IMR-90 (cell line): ENCODE measurements at regions not wholly inside any gene's neighbourhood (a gene's known extent, or its start where the extent isn't known, plus 50 kb on each side); places are given as distances from the start of the nearest gene placed in this dataset.

Experiments used
- BHLHE40 ChIP-seq: fragments of 150-350 bp; IDR thresholded peaks from 2 replicates; pipeline ENCODE4 v1.6.1; 2016; ENCODE audit warnings: mild to moderate bottlenecking, low read depth, low read length
- CEBPB ChIP-seq: IDR thresholded peaks from 2 replicates; pipeline ENCODE4 v1.6.1; 2012; ENCODE audit warnings: low read depth, low read length, improper control_type of control experiment
- CTCF ChIP-seq: conservative IDR thresholded peaks from 2 replicates; pipeline ENCODE4 v1.5.1; 2012; ENCODE audit warnings: mild to moderate bottlenecking, low read depth, low read length, improper control_type of control experiment
- MAFK ChIP-seq: IDR thresholded peaks from 2 replicates; pipeline ENCODE4 v1.6.1; 2012; ENCODE audit warnings: low read depth, low read length, improper control_type of control experiment
- POLR2A ChIP-seq: IDR thresholded peaks from 2 replicates; pipeline ENCODE4 v1.6.1; 2012; ENCODE audit warnings: mild to moderate bottlenecking, low read depth, low read length
- RFX5 ChIP-seq: IDR thresholded peaks from 2 replicates; pipeline ENCODE4 v1.8.0; 2012; ENCODE audit warnings: low read depth, mild to moderate bottlenecking, low read length, moderate library complexity

DNA sequence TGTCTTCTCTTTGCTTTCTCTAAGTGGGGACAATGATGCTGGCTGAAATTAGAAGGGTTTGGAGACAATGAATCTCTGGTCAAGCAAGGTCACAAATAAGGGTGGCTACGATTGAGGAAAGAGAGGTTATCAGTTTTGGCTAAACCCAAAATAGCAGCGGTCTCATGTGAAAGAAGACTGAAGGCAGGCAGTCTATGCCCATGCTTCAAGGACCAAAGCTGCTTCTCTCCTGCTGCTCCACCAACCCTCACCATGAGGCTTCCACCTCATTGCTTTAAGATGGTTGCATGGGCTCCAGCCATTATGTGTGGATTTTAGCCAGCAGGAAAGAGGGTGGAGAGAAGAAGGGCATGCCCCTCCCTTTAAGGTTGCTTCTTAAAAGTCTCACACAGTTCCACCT is 114.1 kb upstream of the TRIM2 start:
- TF ChIP-seq POLR2A (no peak), CTCF (no peak), BHLHE40 (no peak), MAFK (no peak), CEBPB (no peak), RFX5 (no peak)
